ENCODE measurements at regions not wholly inside any gene's neighbourhood (a gene's known extent, or its start where the extent isn't known, plus 50 kb on each side); places are given as distances from the start of the nearest gene placed in this dataset.
A peak's percentile ranks its signal among the peaks of the same experiment; 100 is the strongest.

DNA sequence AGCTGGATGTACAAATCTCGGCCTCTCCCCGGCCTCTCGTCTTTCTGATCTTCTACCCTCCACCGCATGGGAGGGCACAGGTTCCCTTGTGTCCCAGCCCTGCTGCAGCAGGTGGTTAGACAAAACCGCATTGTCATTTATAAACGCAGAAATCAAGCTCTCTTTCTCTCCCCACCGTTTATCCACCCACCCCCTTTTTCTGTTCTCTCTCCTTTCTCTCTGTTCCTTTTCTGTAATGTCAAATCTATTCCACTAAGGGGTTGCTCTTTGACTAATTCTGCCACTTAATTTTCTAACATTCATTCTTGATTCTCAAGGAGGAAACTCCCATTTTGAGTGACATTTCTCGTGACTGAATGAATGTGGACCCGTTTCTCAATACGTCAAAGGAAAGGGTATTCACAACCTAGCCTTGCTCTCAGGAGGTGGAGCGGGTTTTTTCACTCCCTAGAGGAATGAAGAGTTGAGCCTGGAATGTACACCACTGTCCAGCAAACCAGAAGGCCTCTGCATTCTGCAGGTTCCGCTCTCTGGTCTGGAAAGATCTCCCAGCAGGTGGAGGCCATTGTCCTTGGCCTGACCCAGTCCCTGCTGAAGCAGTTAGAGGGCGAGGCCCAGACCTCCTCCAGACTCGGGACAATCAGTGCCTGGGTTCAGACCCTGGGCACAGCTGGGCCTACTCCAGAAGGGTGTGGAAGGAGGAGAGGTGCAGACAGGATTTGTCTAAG lies 70.9 kb upstream of the ENPP6 start:
- Histone ChIP-seq H3K4me3 (no peak overlapping the region), H3K9me3 (no peaks in the 10 kb centered on the region), H3K4me1 (no peaks in the 10 kb centered on the region), H3K27ac (no peak overlapping the region), H3K4me2 (no peak overlapping the region)
- DNase-seq (ENCODE audit: low read depth in 1 of 2, low spot score in 1 of 2) (no peak), ATAC-seq (no peak; a peak in 2 of 6 replicates), FAIRE-seq (no peak)
- 91% methylated on average over 10 of the region's 14 CpGs for WGBS (ENCODE audit: missing lambda C conversion rate)
- POLR2A ChIA-PET, result no interaction called here
- CTCF ChIA-PET, result interaction anchor here (1.8 kb wide), 2 partner anchors 22 to 24 kb away, joined by 7 read pairs; no protein-coding TSS in a partner anchor
- no peak for TF ChIP-seq POLR2AphosphoS2 (conservative IDR thresholded peaks at IDR 0.05; ENCODE audit: low read length)
- no peak for TF ChIP-seq EP300 (IDR thresholded peaks at IDR 0.05)
- no peak for TF ChIP-seq NFE2L2 (conservative IDR thresholded peaks at IDR 0.05; ENCODE audit: low read length)
- TF ChIP-seq HDAC2 (IDR thresholded peaks at IDR 0.05), result no peak
- TF ChIP-seq NR3C1 (IDR thresholded peaks at IDR 0.05), result no peak
- no peak for TF ChIP-seq EHMT2 (IDR thresholded peaks at IDR 0.05; ENCODE audit: low read depth)
- no peak for TF ChIP-seq SMC3 (IDR thresholded peaks at IDR 0.05)
- no peak for TF ChIP-seq FOXS1 (CRISPR knock-in tag; IDR thresholded peaks at IDR 0.05)
- no peak for TF ChIP-seq RNF2 (IDR thresholded peaks at IDR 0.05; ENCODE audit: borderline replicate concordance, low read depth)
- TF ChIP-seq ZC3H11A (IDR thresholded peaks at IDR 0.05), result no peak
- TF ChIP-seq MAZ (IDR thresholded peaks at IDR 0.05; ENCODE audit: borderline replicate concordance, low read depth, low read length), result no peak
- no peak for TF ChIP-seq POLR2A (IDR thresholded peaks at IDR 0.05; ENCODE audit: low read length)
- no peak for TF ChIP-seq MYC (IDR thresholded peaks at IDR 0.05; ENCODE audit: borderline replicate concordance, low read length)
- TF ChIP-seq, protein P1, sequence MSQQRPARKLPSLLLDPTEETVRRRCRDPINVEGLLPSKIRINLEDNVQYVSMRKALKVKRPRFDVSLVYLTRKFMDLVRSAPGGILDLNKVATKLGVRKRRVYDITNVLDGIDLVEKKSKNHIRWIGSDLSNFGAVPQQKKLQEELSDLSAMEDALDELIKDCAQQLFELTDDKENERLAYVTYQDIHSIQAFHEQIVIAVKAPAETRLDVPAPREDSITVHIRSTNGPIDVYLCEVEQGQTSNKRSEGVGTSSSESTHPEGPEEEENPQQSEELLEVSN (IDR thresholded peaks at IDR 0.05; ENCODE audit: borderline replicate concordance, low read depth), result no peak
- TF ChIP-seq PHF8 (IDR thresholded peaks at IDR 0.05; ENCODE audit: borderline replicate concordance, low read depth), result no peak
- TF ChIP-seq HEYL (CRISPR knock-in tag; IDR thresholded peaks at IDR 0.05), result no peak
- TF ChIP-seq, protein P2, sequence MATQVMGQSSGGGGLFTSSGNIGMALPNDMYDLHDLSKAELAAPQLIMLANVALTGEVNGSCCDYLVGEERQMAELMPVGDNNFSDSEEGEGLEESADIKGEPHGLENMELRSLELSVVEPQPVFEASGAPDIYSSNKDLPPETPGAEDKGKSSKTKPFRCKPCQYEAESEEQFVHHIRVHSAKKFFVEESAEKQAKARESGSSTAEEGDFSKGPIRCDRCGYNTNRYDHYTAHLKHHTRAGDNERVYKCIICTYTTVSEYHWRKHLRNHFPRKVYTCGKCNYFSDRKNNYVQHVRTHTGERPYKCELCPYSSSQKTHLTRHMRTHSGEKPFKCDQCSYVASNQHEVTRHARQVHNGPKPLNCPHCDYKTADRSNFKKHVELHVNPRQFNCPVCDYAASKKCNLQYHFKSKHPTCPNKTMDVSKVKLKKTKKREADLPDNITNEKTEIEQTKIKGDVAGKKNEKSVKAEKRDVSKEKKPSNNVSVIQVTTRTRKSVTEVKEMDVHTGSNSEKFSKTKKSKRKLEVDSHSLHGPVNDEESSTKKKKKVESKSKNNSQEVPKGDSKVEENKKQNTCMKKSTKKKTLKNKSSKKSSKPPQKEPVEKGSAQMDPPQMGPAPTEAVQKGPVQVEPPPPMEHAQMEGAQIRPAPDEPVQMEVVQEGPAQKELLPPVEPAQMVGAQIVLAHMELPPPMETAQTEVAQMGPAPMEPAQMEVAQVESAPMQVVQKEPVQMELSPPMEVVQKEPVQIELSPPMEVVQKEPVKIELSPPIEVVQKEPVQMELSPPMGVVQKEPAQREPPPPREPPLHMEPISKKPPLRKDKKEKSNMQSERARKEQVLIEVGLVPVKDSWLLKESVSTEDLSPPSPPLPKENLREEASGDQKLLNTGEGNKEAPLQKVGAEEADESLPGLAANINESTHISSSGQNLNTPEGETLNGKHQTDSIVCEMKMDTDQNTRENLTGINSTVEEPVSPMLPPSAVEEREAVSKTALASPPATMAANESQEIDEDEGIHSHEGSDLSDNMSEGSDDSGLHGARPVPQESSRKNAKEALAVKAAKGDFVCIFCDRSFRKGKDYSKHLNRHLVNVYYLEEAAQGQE (IDR thresholded peaks at IDR 0.05), result no peak

DNA sequence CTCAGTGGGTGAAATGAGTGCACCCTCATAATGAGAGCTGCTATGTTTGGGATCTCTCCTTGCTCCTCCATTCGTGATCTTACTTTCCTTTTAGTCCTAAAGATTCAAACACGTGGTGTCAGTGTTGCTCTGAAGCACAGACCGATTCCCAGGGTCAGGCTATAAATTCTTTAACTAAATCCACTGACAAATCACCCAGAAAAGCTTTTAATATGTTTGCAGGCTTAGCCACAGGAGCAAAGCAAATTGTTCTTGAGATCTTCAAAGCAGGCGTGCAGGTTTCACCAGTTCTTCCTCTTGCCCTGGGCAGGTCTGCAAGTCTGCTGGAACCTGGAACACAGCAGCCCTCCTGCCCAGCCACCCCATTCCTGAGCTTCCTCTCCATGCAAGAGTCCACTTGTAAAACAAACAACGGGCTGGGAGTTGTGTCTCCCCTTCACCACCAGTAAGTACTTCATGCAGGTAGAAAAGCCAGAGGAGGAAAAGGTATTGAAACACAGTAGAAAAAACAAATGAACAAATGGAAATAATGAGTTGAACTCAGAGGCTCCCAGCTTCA lies 70.1 kb upstream of the ENPP6 start:
- no peak for FAIRE-seq
- no peaks in the 10 kb centered on the region for H3K4me1 ChIP-seq
- TF ChIP-seq SMC3 (IDR thresholded peaks at IDR 0.05), result peak; percentile 28; the same call in 2 of the 3 replicates
- peak; percentile 23 to 29; a peak in 3 of 5 replicates for TF ChIP-seq RAD21 (conservative IDR thresholded peaks at IDR 0.05 in 1 of 2, IDR thresholded peaks at IDR 0.05 in 1 of 2)
- TF ChIP-seq NFE2L2 (conservative IDR thresholded peaks at IDR 0.05; ENCODE audit: low read length), result no peak
- CTCF ChIA-PET, result interaction anchor here (0.6 to 1.8 kb wide), 6 partner anchors 22 to 284 kb away, joined by 3 to 7 read pairs (median 3); no protein-coding TSS in a partner anchor
- no peaks in the 10 kb centered on the region for H3K9me3 ChIP-seq
- DNase-seq (ENCODE audit: low read depth in 1 of 2, low spot score in 1 of 2), result no peak
- WGBS (ENCODE audit: missing lambda C conversion rate), result 41% methylated on average over 5 of the region's 5 CpGs
- peak; percentile 43 to 57; a peak in 3 of 6 replicates for ATAC-seq
- peak overlapping the region; percentile 33; the same call in 2 of the 3 replicates for H3K4me2 ChIP-seq
- POLR2A ChIA-PET, result no interaction called here
- no peak overlapping the region for H3K27ac ChIP-seq
- H3K4me3 ChIP-seq, result no peak overlapping the region

DNA sequence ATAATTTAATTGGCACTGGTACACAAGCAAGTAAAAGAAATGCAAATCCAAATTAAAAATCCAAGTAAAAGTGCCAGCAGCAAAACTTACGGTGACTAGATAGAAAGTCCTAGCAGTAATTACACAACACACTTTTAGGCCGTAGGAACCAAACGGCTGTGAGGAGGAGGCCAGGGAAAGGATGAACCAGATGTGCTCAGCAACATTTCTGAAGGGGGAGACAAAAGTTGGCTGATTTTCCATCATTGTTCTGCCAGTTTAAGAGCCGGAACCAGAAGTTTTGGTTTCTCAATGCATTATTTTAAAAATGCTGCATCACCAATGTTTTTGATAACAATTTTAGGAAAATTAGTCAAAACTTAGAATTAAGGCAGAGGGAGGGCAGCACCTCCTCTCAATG lies 68.7 kb upstream of the ENPP6 start:
- no peak for TF ChIP-seq JUN (IDR thresholded peaks at IDR 0.05)
- TF ChIP-seq ZFP36 (IDR thresholded peaks at IDR 0.05; ENCODE audit: borderline replicate concordance, partially characterized antibody), result no peak
- TF ChIP-seq TFCP2L1 (CRISPR knock-in tag; IDR thresholded peaks at IDR 0.05), result no peak
- no peak for TF ChIP-seq MYC (IDR thresholded peaks at IDR 0.05; ENCODE audit: borderline replicate concordance, low read length)
- no peak for TF ChIP-seq NPAS2 (CRISPR knock-in tag; IDR thresholded peaks at IDR 0.05; ENCODE audit: borderline replicate concordance)
- TF ChIP-seq BHLHE40 (IDR thresholded peaks at IDR 0.05; ENCODE audit: low read depth, low read length), result no peak
- no peak for TF ChIP-seq RARB (CRISPR knock-in tag; IDR thresholded peaks at IDR 0.05)
- TF ChIP-seq, protein P3, sequence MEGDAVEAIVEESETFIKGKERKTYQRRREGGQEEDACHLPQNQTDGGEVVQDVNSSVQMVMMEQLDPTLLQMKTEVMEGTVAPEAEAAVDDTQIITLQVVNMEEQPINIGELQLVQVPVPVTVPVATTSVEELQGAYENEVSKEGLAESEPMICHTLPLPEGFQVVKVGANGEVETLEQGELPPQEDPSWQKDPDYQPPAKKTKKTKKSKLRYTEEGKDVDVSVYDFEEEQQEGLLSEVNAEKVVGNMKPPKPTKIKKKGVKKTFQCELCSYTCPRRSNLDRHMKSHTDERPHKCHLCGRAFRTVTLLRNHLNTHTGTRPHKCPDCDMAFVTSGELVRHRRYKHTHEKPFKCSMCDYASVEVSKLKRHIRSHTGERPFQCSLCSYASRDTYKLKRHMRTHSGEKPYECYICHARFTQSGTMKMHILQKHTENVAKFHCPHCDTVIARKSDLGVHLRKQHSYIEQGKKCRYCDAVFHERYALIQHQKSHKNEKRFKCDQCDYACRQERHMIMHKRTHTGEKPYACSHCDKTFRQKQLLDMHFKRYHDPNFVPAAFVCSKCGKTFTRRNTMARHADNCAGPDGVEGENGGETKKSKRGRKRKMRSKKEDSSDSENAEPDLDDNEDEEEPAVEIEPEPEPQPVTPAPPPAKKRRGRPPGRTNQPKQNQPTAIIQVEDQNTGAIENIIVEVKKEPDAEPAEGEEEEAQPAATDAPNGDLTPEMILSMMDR (IDR thresholded peaks at IDR 0.05), result no peak
- no peak for TF ChIP-seq HDAC2 (IDR thresholded peaks at IDR 0.05)
- TF ChIP-seq, protein P4, sequence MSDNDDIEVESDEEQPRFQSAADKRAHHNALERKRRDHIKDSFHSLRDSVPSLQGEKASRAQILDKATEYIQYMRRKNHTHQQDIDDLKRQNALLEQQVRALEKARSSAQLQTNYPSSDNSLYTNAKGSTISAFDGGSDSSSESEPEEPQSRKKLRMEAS (IDR thresholded peaks at IDR 0.05), result no peak
- TF ChIP-seq PHF8 (IDR thresholded peaks at IDR 0.05; ENCODE audit: borderline replicate concordance, low read depth), result no peak
- H3K4me3 ChIP-seq, result no peak overlapping the region
- 93% methylated on average over 4 of the region's 4 CpGs for WGBS (ENCODE audit: missing lambda C conversion rate)
- no peaks in the 10 kb centered on the region for H3K4me1 ChIP-seq
- ChIA-PET CTCF (interaction anchor here (1.8 kb wide), 1 partner anchor 22 kb away, joined by 7 read pairs; no protein-coding TSS in a partner anchor), POLR2A (no interaction called here)
- H3K27ac ChIP-seq, result no peak overlapping the region
- ATAC-seq, result no peak
- no peak for DNase-seq (ENCODE audit: low read depth in 1 of 2, low spot score in 1 of 2)
- no peak overlapping the region for H3K4me2 ChIP-seq
- H3K9me3 ChIP-seq, result no peaks in the 10 kb centered on the region
- FAIRE-seq, result no peak

Measured in A549 (cell line).